Naive thymus-derived CD8-positive, alpha-beta T cell (primary cell): ENCODE measurements at regions not wholly inside any gene's neighbourhood (a gene's known extent, or its start where the extent isn't known, plus 50 kb on each side); places are given as distances from the start of the nearest gene placed in this dataset.

Experiments
- ATAC-seq, 2 donors: fragments of 150-1000 bp; cut with Tn5 transposase in 1 of 2; sonication (Bioruptor Pico), chemical (Tn5 transposase) in 1 of 2; 1 replicate in 1 of 2; 2 replicates in 1 of 2; pipeline ENCODE4 v1.10.0; 2021; ENCODE audit warnings: mild to moderate bottlenecking in 2 of 2, moderate library complexity in 2 of 2
- POLR2A ChIA-PET: fragments of 350-600 bp; sonication (Branson Sonifier 250); formaldehyde crosslinking; loops from one replicate; lab custom pipeline; 2021; ENCODE audit warnings: antibody characterized with exemption; lab: Charles Lee
- DNase-seq, 10 donors: peaks; one replicate each; pipeline versions ENCODE4 v3.0.0 to v3.0.0-alpha.2; 2020 to 2022
- H3K27ac Mint-ChIP-seq, 10 donors: one replicate each; pipeline ENCODE4 v1.8.0; 2020 to 2022; ENCODE audit warnings: mild to moderate bottlenecking in 10 of 10, mixed read lengths in 10 of 10, moderate library complexity in 4 of 10, inconsistent platforms in 1 of 10
- H3K27me3 Mint-ChIP-seq, 5 donors: one replicate each; pipeline ENCODE4 v1.8.0; 2021 to 2022; ENCODE audit warnings: mixed read lengths in 5 of 5
- H3K36me3 Mint-ChIP-seq, 3 donors: one replicate each; pipeline ENCODE4 v1.8.0; 2020 to 2022; ENCODE audit warnings: mixed read lengths in 3 of 3, mild to moderate bottlenecking in 2 of 3, inconsistent platforms in 1 of 3
- H3K4me1 Mint-ChIP-seq, 4 donors: one replicate each; pipeline ENCODE4 v1.8.0; 2021 to 2022; ENCODE audit warnings: mixed read lengths in 4 of 4
- H3K4me3 Mint-ChIP-seq, 10 donors: one replicate each; pipeline ENCODE4 v1.8.0; 2020 to 2022; ENCODE audit warnings: mild to moderate bottlenecking in 10 of 10, mixed read lengths in 10 of 10, moderate library complexity in 6 of 10, inconsistent platforms in 1 of 10
- H3K9me3 Mint-ChIP-seq, 9 donors: one replicate each; pipeline ENCODE4 v1.8.0; 2020 to 2022; ENCODE audit warnings: mixed read lengths in 9 of 9, mild to moderate bottlenecking in 3 of 9, inconsistent platforms in 1 of 9, moderate library complexity in 1 of 9

- Mint-ChIP-seq H3K4me3 (no peak overlapping the region), H3K27me3 (peaks cover 0 to 5% (median 2%) of the 10 kb centered on the region in 5 donors), H3K4me1 (no peaks in the 10 kb centered on the region), H3K27ac (no peak overlapping the region), H3K36me3 (no peaks in the 10 kb centered on the region), H3K9me3 (peaks cover 0 to 19% (median 0%) of the 10 kb centered on the region in 9 donors)
- ATAC-seq = no peak
- POLR2A ChIA-PET = no interaction called here
- DNase-seq = no peak
Measured at GRCh38 chr6:22913612-22914011, 344.2 kb downstream of the HDGFL1 start.

GRCh38 chr6:22917344-22917743 is 348.0 kb downstream of the HDGFL1 start:
- Mint-ChIP-seq H3K4me1 (no peaks in the 10 kb centered on the region), H3K36me3 (no peaks in the 10 kb centered on the region), H3K27ac (no peak overlapping the region), H3K27me3 (peaks cover 0 to 9% (median 6%) of the 10 kb centered on the region in 5 donors), H3K9me3 (peaks cover 0 to 23% (median 0%) of the 10 kb centered on the region in 9 donors), H3K4me3 (no peak overlapping the region)
- no peak for ATAC-seq
- DNase-seq = no peak
- POLR2A ChIA-PET = no interaction called here

GRCh38 chr6:22921828-22922227 is 352.5 kb downstream of the HDGFL1 start:
- H3K4me3 Mint-ChIP-seq = no peak overlapping the region
- H3K4me1 Mint-ChIP-seq = no peaks in the 10 kb centered on the region
- ATAC-seq (no peak), DNase-seq (no peak)
- POLR2A ChIA-PET = no interaction called here
- H3K27ac Mint-ChIP-seq = no peak overlapping the region
- H3K27me3 Mint-ChIP-seq = peaks cover 0 to 9% (median 6%) of the 10 kb centered on the region in 5 donors
- no peaks in the 10 kb centered on the region for H3K36me3 Mint-ChIP-seq
- peaks cover 0 to 17% (median 0%) of the 10 kb centered on the region in 9 donors for H3K9me3 Mint-ChIP-seq

- H3K27me3 Mint-ChIP-seq = no peaks in the 10 kb centered on the region
- no peak overlapping the region for H3K27ac Mint-ChIP-seq
- no peaks in the 10 kb centered on the region for H3K36me3 Mint-ChIP-seq
- DNase-seq = no peak
- H3K9me3 Mint-ChIP-seq = no peaks in the 10 kb centered on the region
- ATAC-seq = no peak
- POLR2A ChIA-PET = no interaction called here
- H3K4me3 Mint-ChIP-seq = no peak overlapping the region
- H3K4me1 Mint-ChIP-seq = peaks cover 0 to 2% (median under 1%) of the 10 kb centered on the region in 4 donors
Measured at GRCh38 chr6:22925304-22925835, 356.0 kb downstream of the HDGFL1 start.

- Mint-ChIP-seq H3K4me3 (no peak overlapping the region), H3K36me3 (no peaks in the 10 kb centered on the region), H3K4me1 (peaks cover 0 to 2% (median under 1%) of the 10 kb centered on the region in 4 donors), H3K27ac (no peak overlapping the region), H3K9me3 (no peaks in the 10 kb centered on the region), H3K27me3 (no peaks in the 10 kb centered on the region)
- POLR2A ChIA-PET = no interaction called here
- no peak for DNase-seq
- no peak for ATAC-seq
Measured at GRCh38 chr6:22925920-22926789, 356.8 kb downstream of the HDGFL1 start.

- ATAC-seq (no peak), DNase-seq (no peak)
- Mint-ChIP-seq H3K4me1 (peaks cover 0 to 2% (median under 1%) of the 10 kb centered on the region in 4 donors), H3K27me3 (no peaks in the 10 kb centered on the region), H3K36me3 (no peaks in the 10 kb centered on the region), H3K9me3 (no peaks in the 10 kb centered on the region), H3K27ac (no peak overlapping the region), H3K4me3 (no peak overlapping the region)
- POLR2A ChIA-PET = no interaction called here
Measured at GRCh38 chr6:22926790-22927354, 357.5 kb downstream of the HDGFL1 start.

- H3K36me3 Mint-ChIP-seq = no peaks in the 10 kb centered on the region
- H3K4me3 Mint-ChIP-seq = no peak overlapping the region
- H3K9me3 Mint-ChIP-seq = no peaks in the 10 kb centered on the region
- no peaks in the 10 kb centered on the region for H3K27me3 Mint-ChIP-seq
- no peak for DNase-seq
- peaks cover 0 to 2% (median under 1%) of the 10 kb centered on the region in 4 donors for H3K4me1 Mint-ChIP-seq
- no peak overlapping the region for H3K27ac Mint-ChIP-seq
- POLR2A ChIA-PET = no interaction called here
- no peak for ATAC-seq
Measured at GRCh38 chr6:22928775-22929174, 359.4 kb downstream of the HDGFL1 start.

- Mint-ChIP-seq H3K4me3 (no peak overlapping the region), H3K36me3 (no peaks in the 10 kb centered on the region), H3K27me3 (no peaks in the 10 kb centered on the region), H3K9me3 (no peaks in the 10 kb centered on the region), H3K4me1 (peaks cover 0 to 2% (median under 1%) of the 10 kb centered on the region in 4 donors), H3K27ac (no peak overlapping the region)
- no peak for ATAC-seq
- no peak for DNase-seq
- POLR2A ChIA-PET = no interaction called here
Measured at GRCh38 chr6:22929311-22929985, 360.1 kb downstream of the HDGFL1 start.

- Mint-ChIP-seq H3K27me3 (peaks cover 0 to 5% (median 1%) of the 10 kb centered on the region in 5 donors), H3K4me1 (no peaks in the 10 kb centered on the region), H3K27ac (peak overlapping the region in 1 of 10 donors; percentile 11), H3K4me3 (no peak overlapping the region), H3K36me3 (no peaks in the 10 kb centered on the region), H3K9me3 (peaks cover 0 to 2% (median 0%) of the 10 kb centered on the region in 9 donors)
- POLR2A ChIA-PET = no interaction called here
- DNase-seq (no peak), ATAC-seq (no peak)
Measured at GRCh38 chr6:22940581-22941290, 371.4 kb downstream of the HDGFL1 start.

GRCh38 chr6:22942403-22942802 is 373.0 kb downstream of the HDGFL1 start:
- no peaks in the 10 kb centered on the region for H3K4me1 Mint-ChIP-seq
- ATAC-seq (no peak), DNase-seq (no peak)
- H3K9me3 Mint-ChIP-seq = peaks cover 0 to 2% (median 0%) of the 10 kb centered on the region in 9 donors
- POLR2A ChIA-PET = no interaction called here
- H3K27me3 Mint-ChIP-seq = peaks cover 0 to 2% (median 0%) of the 10 kb centered on the region in 5 donors
- no peaks in the 10 kb centered on the region for H3K36me3 Mint-ChIP-seq
- H3K4me3 Mint-ChIP-seq = no peak overlapping the region
- H3K27ac Mint-ChIP-seq = no peak overlapping the region

GRCh38 chr6:22943327-22943726 is 374.0 kb downstream of the HDGFL1 start:
- POLR2A ChIA-PET = no interaction called here
- Mint-ChIP-seq H3K27ac (no peak overlapping the region), H3K9me3 (peaks cover 0 to 2% (median 0%) of the 10 kb centered on the region in 9 donors), H3K36me3 (no peaks in the 10 kb centered on the region), H3K4me1 (no peaks in the 10 kb centered on the region), H3K4me3 (no peak overlapping the region), H3K27me3 (no peaks in the 10 kb centered on the region)
- DNase-seq = no peak
- ATAC-seq = no peak

- ATAC-seq (no peak), DNase-seq (no peak)
- H3K9me3 Mint-ChIP-seq = no peaks in the 10 kb centered on the region
- peaks cover 3 to 8% (median 3%) of the 10 kb centered on the region in 4 donors for H3K4me1 Mint-ChIP-seq
- POLR2A ChIA-PET = no interaction called here
- no peak overlapping the region for H3K27ac Mint-ChIP-seq
- peaks cover 0 to 2% (median 0%) of the 10 kb centered on the region in 5 donors for H3K27me3 Mint-ChIP-seq
- H3K36me3 Mint-ChIP-seq = no peaks in the 10 kb centered on the region
- no peak overlapping the region for H3K4me3 Mint-ChIP-seq
Measured at GRCh38 chr6:22949967-22950366, 380.6 kb downstream of the HDGFL1 start.
